NCI-H146 (cell line): ENCODE measurements at regions not wholly inside any gene's neighbourhood (a gene's known extent, or its start where the extent isn't known, plus 50 kb on each side); places are given as distances from the start of the nearest gene placed in this dataset.
"Not testable (repeated sequence)": the region's sequence is repeated elsewhere in the genome, so short reads cannot be mapped to it uniquely, and the experiment has no call there.

Source experiments
- DNase-seq: peaks from one replicate; lab custom pipeline; 2025; lab: John Stamatoyannopoulos, UW

GRCh38 chr12:127957001-127957660, 309.8 kb upstream of the TMEM132C start:
- DNase-seq, result no peak

DNA sequence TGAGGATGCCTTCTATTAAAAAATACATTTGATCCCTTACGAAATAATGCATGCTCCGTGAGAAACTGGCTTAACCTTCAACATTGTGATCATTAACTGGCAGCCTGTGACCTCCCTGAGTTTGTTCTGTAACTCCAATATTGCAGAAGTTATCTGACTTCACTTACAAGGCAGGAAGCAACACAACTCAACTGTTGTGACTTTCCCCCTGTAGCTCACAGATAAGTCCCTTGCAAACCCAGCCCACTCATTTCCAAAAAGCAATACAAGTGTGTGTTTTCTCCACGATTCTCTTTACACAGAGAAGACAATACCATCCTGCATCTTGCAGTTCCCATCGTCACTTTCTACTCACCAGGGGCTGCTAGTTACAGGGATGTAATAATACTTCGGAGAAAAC, 304.7 kb upstream of the TMEM132C start:
- no peak for DNase-seq

- no peak for DNase-seq
These were observed 303.0 kb upstream of the TMEM132C start for GRCh38 chr12:127963933-127964332.

GRCh38 chr12:127964717-127965116, 302.3 kb upstream of the TMEM132C start:
- no peak for DNase-seq

- no peak for DNase-seq
These were observed 300.6 kb upstream of the TMEM132C start for GRCh38 chr12:127966331-127966730.

- no peak for DNase-seq
These were observed 296.5 kb upstream of the TMEM132C start for GRCh38 chr12:127970491-127970890.

DNA sequence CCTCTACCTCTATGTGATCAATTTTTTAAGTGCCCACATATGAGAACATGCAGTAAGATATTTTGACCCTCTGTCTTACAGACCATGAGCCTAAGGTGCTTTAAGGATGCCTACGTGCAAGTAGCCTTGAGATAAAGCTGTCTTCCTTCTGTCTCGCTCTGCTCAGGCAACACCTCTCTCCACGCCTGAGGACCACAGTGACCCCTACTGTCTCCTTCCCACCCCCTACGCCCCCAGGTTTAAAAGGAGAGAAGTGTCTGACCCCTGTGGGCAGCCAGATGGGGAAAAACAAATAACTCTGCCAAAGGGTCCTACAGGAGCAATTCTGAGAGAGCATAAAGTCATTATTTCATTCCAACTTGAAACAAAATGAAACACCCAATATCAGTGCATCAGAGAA, 286.4 kb upstream of the TMEM132C start:
- no peak for DNase-seq

DNA sequence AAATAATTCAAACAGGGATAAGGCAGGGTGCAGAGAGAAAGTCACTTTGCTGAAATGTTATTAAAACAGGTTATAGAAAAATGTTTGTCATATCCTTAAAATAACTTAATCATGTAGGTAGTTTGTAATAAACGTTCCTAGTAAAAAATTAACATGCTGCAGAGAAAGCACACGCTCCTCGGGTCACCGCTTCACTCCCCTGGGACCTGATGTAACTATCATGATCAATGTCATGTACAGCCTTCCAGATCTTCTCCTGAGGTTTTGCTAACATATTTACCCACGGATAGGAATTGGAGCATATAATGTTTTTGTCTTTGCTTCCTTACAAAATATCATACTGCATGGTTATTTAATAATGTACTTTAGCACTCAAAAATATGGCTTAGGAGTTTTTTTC, 285.1 kb upstream of the TMEM132C start:
- no peak for DNase-seq

GRCh38 chr12:127983213-127983791, 283.7 kb upstream of the TMEM132C start:
- DNase-seq, result not testable (repeated sequence)

GRCh38 chr12:127984386-127985055, 282.4 kb upstream of the TMEM132C start:
- DNase-seq, result no peak

- DNase-seq, result no peak
These were observed 279.6 kb upstream of the TMEM132C start for GRCh38 chr12:127987199-127987901.

- no peak for DNase-seq
These were observed 275.5 kb upstream of the TMEM132C start for GRCh38 chr12:127991485-127991884.

DNA sequence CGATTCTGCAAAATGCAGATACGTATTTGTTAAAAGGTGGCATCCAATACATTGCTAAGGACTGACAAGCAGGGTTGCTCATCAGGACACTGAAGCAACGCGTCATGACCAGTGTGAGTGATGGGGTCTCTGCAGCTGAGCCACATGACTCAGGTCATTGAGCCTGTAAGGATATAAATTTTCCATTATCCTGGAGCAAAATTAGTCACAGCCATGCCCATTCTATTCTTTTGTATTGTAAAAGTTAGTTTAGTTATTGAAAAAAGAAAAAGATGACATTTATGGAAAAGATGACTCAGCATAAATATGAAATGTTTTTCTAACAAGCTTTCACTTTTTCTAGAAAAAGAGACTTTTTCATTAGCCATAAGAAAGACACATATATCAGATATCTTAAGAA, 268.0 kb upstream of the TMEM132C start:
- no peak for DNase-seq

DNA sequence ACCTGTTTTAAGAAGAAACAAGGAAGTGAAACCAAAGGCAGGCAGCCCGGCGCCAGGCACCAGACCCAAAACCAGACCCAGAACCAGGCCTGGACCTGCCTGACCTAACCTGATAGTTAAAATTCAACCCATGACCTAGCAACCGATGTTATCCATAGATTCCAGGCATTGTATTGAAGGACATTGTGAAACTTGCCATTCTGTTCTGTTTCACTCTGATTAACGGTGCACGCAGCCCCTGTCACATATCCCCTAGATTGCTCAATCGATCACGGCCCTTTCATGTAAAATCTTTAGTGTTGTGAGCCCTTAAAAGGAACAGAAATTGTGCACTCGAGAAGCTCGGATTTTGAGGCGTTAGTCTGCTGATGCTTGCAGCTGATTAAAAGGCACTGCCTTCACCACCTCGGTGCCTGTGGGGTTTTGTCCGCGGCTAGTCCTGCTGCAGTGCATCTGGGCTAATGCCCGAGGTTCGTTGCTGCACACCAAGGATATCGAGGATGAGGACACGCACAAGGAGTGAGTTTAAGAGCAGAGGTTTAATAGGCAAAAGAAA, 262.5 kb upstream of the TMEM132C start:
- DNase-seq, result no peak

DNA sequence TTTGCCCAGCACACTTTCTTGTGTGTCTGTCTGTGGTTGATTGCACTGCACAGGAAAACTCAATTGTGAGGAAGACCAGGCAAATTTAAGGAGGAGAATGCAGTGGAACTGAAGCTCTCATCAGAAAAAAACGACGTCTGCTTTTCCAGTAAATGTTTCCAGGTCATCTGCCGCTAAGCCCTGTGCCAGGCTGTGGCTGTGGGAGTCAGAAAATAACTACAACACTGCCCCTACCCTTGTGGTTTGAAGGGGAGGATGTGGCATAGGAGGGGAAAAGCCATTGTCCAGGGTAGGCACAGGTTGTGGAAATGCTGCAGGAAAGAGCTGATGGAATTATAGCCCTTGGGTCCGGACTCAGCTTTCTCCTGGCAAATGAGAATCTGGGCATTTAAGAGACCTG, 259.7 kb upstream of the TMEM132C start:
- DNase-seq, result no peak

DNA sequence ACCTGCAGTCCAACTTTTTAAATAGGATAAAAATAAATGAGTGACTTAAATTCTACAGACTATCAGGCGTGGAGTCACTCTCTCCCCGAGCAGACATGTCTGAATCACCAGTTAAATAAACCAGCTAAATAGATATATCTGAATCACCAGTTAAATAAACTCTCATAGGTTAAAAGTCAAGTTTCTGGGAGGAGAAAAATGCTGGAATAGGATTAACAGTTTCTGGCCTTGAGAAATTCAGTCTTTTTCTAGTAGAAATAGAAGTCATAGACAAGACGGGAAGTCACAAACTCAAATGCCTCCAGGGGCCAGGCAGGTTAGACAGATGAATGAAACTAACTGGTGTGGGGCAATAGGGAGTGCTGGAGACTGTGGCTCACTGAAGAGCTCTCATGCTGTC, 258.6 kb upstream of the TMEM132C start:
- DNase-seq, result no peak

GRCh38 chr12:128009108-128009507, 257.9 kb upstream of the TMEM132C start:
- DNase-seq, result no peak

DNA sequence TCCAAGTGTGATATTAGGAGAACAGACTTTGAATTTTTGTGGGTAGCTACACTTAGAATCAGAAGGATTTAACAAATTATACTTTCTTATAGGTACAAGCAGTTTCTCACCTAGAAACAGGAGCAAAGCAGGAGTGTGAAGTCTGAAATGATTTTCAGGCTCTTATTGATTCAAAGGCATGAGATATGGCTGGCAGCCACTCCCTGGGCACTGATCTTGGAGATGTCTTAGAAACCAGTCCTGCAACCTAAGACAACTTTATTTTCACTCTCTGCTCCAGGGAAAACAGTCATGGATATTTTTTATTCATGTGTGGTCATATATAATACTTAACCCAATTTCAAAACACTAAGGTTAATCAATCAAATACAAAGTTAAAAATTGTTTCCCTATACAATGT, 254.9 kb upstream of the TMEM132C start:
- no peak for DNase-seq

- no peak for DNase-seq
These were observed 251.7 kb upstream of the TMEM132C start for GRCh38 chr12:128015276-128015675.

- no peak for DNase-seq
These were observed 248.9 kb upstream of the TMEM132C start for GRCh38 chr12:128018067-128018466.

DNA sequence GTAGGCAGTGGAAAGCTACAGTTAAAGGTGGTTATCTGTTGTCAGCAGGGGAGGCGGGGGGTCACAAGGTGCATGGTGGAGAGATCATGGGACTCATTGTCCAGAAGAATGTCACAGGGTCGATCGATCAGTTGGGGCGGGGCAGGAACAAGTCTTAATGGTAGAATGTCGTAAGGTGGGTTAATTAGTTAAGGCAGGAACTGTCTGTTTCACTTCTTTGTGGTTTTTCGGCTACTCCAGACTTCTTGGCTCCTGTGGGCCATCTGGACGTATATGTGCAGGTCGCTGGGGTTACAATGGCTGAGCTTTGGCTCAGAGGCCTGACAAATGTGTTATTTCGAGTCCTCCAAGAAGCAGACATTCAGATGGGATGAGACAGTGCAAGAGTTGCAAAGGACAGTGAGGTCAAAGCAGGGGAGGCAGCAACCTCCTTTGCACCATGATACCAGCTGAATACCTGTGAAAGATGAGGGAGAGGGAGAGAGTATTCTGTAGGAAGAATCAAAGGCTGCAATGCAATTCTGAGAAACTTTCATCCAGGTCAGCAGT, 246.9 kb upstream of the TMEM132C start:
- DNase-seq, result no peak

- no peak for DNase-seq
These were observed 245.4 kb upstream of the TMEM132C start for GRCh38 chr12:128021561-128021960.
